Erythroblast (primary cell): ENCODE measurements at regions not wholly inside any gene's neighbourhood (a gene's known extent, or its start where the extent isn't known, plus 50 kb on each side); places are given as distances from the start of the nearest gene placed in this dataset.

Source experiments
- GATA1 ChIP-seq: IDR thresholded peaks from 2 replicates; pipeline ENCODE4 v1.6.1; 2011; ENCODE audit warnings: low read depth, mild to moderate bottlenecking, control low read depth, low read length, moderate library complexity
- POLR2A ChIP-seq: IDR thresholded peaks from 2 replicates; pipeline ENCODE4 v1.6.1; 2011; ENCODE audit warnings: mild to moderate bottlenecking, low read length

DNA sequence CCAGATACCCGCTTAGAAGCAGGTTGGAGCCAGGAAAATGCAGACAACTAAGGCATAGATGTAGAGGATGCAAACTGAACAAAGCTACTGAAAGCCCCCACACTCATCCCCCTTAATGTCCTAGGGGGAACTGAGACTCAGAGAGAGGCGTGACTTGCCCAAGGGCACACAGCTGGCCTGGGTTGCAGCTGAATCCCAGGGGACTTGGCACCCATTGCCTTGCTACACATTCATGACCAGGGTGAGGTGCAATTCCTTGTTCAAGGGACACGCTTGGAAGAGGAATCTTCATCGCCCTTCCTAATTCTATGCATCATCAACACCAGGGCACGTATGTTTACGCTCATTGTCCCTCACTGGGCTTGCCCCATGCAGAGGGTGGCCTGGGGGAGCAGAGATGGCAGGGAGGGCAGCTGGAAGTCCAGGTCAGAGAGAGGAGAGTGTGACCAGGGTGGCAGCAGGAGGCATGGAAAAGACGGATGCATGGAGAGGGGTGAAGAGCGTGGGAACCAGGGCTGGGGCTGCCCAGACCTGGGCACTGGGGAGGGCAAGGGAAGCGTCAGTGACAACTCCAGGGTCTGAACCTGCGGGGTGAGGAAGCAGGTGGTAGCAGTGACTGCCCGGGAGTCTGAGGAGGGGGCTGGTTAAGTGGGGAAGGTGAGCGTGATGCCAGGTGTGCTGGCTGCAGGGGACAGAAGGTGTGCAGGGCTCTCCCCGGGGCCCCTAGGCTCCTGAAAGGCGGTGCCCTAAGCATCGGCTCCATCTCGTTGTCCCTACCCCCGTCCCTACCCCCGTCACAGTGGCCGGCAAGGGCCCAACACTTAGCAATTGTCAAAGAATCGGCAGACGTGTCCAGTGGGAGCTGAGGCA is 267.1 kb upstream of the TNRC6C start:
- TF ChIP-seq POLR2A (no peak), GATA1 (no peak)
